H9 (cell line): ENCODE measurements at regions not wholly inside any gene's neighbourhood (a gene's known extent, or its start where the extent isn't known, plus 50 kb on each side); places are given as distances from the start of the nearest gene placed in this dataset.

Experiments
- DNase-seq: peaks from one replicate; pipeline ENCODE4 v3.0.0-alpha.2; 2017
- H2AFZ ChIP-seq: one replicate; pipeline ENCODE4 v1.6.1; 2013; ENCODE audit warnings: mild to moderate bottlenecking, low read length, control low read depth, moderate library complexity
- H2AK5ac ChIP-seq: 2 replicates; pipeline ENCODE4 v1.6.1; 2013; ENCODE audit warnings: low read length, control low read depth, mixed read lengths; ENCODE audit not compliant: insufficient read length
- H2BK120ac ChIP-seq: one replicate; pipeline ENCODE4 v1.6.1; 2013; ENCODE audit warnings: low read depth, mild to moderate bottlenecking, low read length, control low read depth, inconsistent platforms; ENCODE audit not compliant: poor library complexity, severe bottlenecking
- H2BK12ac ChIP-seq: 2 replicates; pipeline ENCODE4 v1.6.1; 2013; ENCODE audit warnings: low read length, control low read depth, mixed read lengths, low read depth; ENCODE audit not compliant: insufficient read length
- H2BK15ac ChIP-seq: 2 replicates; pipeline ENCODE4 v1.6.1; 2013; ENCODE audit warnings: low read depth, low read length, control low read depth
- H2BK20ac ChIP-seq: one replicate; pipeline ENCODE4 v1.6.1; 2013; ENCODE audit warnings: low read depth, mild to moderate bottlenecking, low read length, control low read depth, inconsistent platforms; ENCODE audit not compliant: poor library complexity, severe bottlenecking
- H2BK5ac ChIP-seq: 2 replicates; pipeline ENCODE4 v1.6.1; 2013; ENCODE audit warnings: low read length, control low read depth, mixed read lengths; ENCODE audit not compliant: insufficient read length
- H3K14ac ChIP-seq: 2 replicates; pipeline ENCODE4 v1.6.1; 2013; ENCODE audit warnings: low read length, control low read depth; ENCODE audit not compliant: insufficient read depth
- H3K18ac ChIP-seq: 2 replicates; pipeline ENCODE4 v1.6.1; 2013; ENCODE audit warnings: low read depth, mild to moderate bottlenecking, mixed read lengths, low read length, control low read depth; ENCODE audit not compliant: insufficient read length
- H3K23ac ChIP-seq: 2 replicates; pipeline ENCODE4 v1.6.1; 2013; ENCODE audit warnings: low read length, control low read depth, mixed read lengths, low read depth; ENCODE audit not compliant: insufficient read length
- H3K23me2 ChIP-seq: 2 replicates; pipeline ENCODE4 v1.6.1; 2013; ENCODE audit warnings: low read depth, mild to moderate bottlenecking, mixed read lengths, low read length, control low read depth; ENCODE audit not compliant: insufficient read length, poor library complexity, severe bottlenecking
- H3K27ac ChIP-seq: 2 replicates; pipeline ENCODE4 v1.5.1; 2013; ENCODE audit warnings: low read length, control low read depth, mixed read lengths, low read depth; ENCODE audit not compliant: insufficient read length
- H3K27me3 ChIP-seq: 2 replicates; pipeline ENCODE4 v1.6.1; 2013; ENCODE audit warnings: low read length, control low read depth, inconsistent platforms; ENCODE audit not compliant: insufficient read depth
- H3K4ac ChIP-seq: 2 replicates; pipeline ENCODE4 v1.6.1; 2013; ENCODE audit warnings: low read depth, mild to moderate bottlenecking, control low read depth, inconsistent platforms, low read length, moderate library complexity
- H3K4me1 ChIP-seq: 2 replicates; pipeline ENCODE4 v1.6.1; 2013; ENCODE audit warnings: low read length, control low read depth, inconsistent platforms; ENCODE audit not compliant: insufficient read depth
- H3K4me2 ChIP-seq: 2 replicates; pipeline ENCODE4 v1.6.1; 2013; ENCODE audit warnings: low read length, control low read depth, mixed read lengths; ENCODE audit not compliant: insufficient read length, insufficient read depth
- H3K56ac ChIP-seq: 2 replicates; pipeline ENCODE4 v1.6.1; 2013; ENCODE audit warnings: low read depth, mild to moderate bottlenecking, mixed read lengths, low read length, control low read depth; ENCODE audit not compliant: insufficient read length
- H3K79me1 ChIP-seq: 2 replicates; pipeline ENCODE4 v1.6.1; 2013; ENCODE audit warnings: low read depth, mild to moderate bottlenecking, moderate library complexity, low read length, control low read depth, inconsistent platforms; ENCODE audit not compliant: insufficient read depth, poor library complexity, severe bottlenecking
- H3K79me2 ChIP-seq: 2 replicates; pipeline ENCODE4 v1.6.1; 2013; ENCODE audit warnings: low read length, control low read depth, inconsistent platforms; ENCODE audit not compliant: insufficient read depth
- H3K9ac ChIP-seq: 2 replicates; pipeline ENCODE4 v1.6.1; 2013; ENCODE audit warnings: low read length, control low read depth, mixed read lengths; ENCODE audit not compliant: insufficient read length; ENCODE audit errors: extremely low read depth
- H3K9me3 ChIP-seq: one replicate; pipeline ENCODE4 v1.6.1; 2013; ENCODE audit warnings: low read depth, low read length, inconsistent platforms; ENCODE audit not compliant: control insufficient read depth
- H3T11ph ChIP-seq: one replicate; pipeline ENCODE4 v1.6.1; 2013; ENCODE audit warnings: mild to moderate bottlenecking, low read length, control low read depth, inconsistent platforms
- H4K20me1 ChIP-seq: one replicate; pipeline ENCODE4 v1.6.1; 2013; ENCODE audit not compliant: control insufficient read depth, insufficient read length, insufficient read depth
- H4K5ac ChIP-seq: 2 replicates; pipeline ENCODE4 v1.6.1; 2013; ENCODE audit warnings: low read depth, mild to moderate bottlenecking, mixed read lengths, low read length, control low read depth; ENCODE audit not compliant: insufficient read length
- H4K8ac ChIP-seq: replicated peaks from 2 replicates; pipeline ENCODE4 v1.6.1; 2013; ENCODE audit warnings: low read length, control low read depth, mixed read lengths, low read depth; ENCODE audit not compliant: insufficient read length
- H4K91ac ChIP-seq: 2 replicates; pipeline ENCODE4 v1.6.1; 2013; ENCODE audit warnings: low read depth, mild to moderate bottlenecking, moderate library complexity, mixed read lengths, low read length, control low read depth; ENCODE audit not compliant: insufficient read length
- H3K27ac Mint-ChIP-seq, 3 experiments: 2 replicates in 2 of 3; 3 replicates in 1 of 3; pipeline ENCODE4 v1.8.0; 2020 to 2021; ENCODE audit warnings: mixed read lengths in 3 of 3, mild to moderate bottlenecking in 1 of 3, moderate library complexity in 1 of 3
- H3K27me3 Mint-ChIP-seq: 2 replicates; pipeline ENCODE4 v1.8.0; 2021; ENCODE audit warnings: low read depth, mild to moderate bottlenecking, moderate library complexity, mixed read lengths
- H3K36me3 Mint-ChIP-seq, 3 experiments: 2 replicates in 2 of 3; 3 replicates in 1 of 3; pipeline ENCODE4 v1.8.0; 2020 to 2021; ENCODE audit warnings: low read depth in 3 of 3, mixed read lengths in 3 of 3; ENCODE audit not compliant: insufficient read depth in 1 of 3
- H3K4me1 Mint-ChIP-seq, 2 experiments: 2 replicates each; pipeline ENCODE4 v1.8.0; 2020; ENCODE audit warnings: mixed read lengths in 2 of 2
- H3K4me3 Mint-ChIP-seq, 2 experiments: 2 replicates in 1 of 2; 3 replicates in 1 of 2; pipeline ENCODE4 v1.8.0; 2020 to 2021; ENCODE audit warnings: mild to moderate bottlenecking in 2 of 2, mixed read lengths in 2 of 2, moderate library complexity in 1 of 2
- H3K9me3 Mint-ChIP-seq, 2 experiments: 2 replicates in 1 of 2; 3 replicates in 1 of 2; pipeline ENCODE4 v1.8.0; 2020; ENCODE audit warnings: mild to moderate bottlenecking in 2 of 2, mixed read lengths in 2 of 2, moderate library complexity in 1 of 2
- CTCF ChIP-seq: fragments of 200-600 bp; sonication (generic); conservative IDR thresholded peaks from 3 replicates; pipeline ENCODE4 v1.8.0; 2021; ENCODE audit warnings: antibody characterized with exemption, mild to moderate bottlenecking
- WGBS: extraction: QIAGEN DNeasy Blood & Tissue Kit; methylation state at CpG from one replicate; pipeline ENCODE4 v1.1.7; 2013; ENCODE audit warnings: missing lambda C conversion rate, low lambda C conversion rate, mixed read lengths; ENCODE audit not compliant: insufficient read length; ENCODE audit errors: extremely low coverage; 5-methylcytosine and 5-hydroxymethylcytosine counted together

GRCh38 chr13:81929988-81930387, 1589.1 kb upstream of the SPRY2 start:
- Mint-ChIP-seq H3K9me3 (peaks cover 0 to 2% of the 10 kb centered on the region in 2 experiments; a peak in 1 of 5 replicates), H3K27ac (peak overlapping the region in 2 of 3 experiments; percentile 61 to 77; a peak in 3 of 7 replicates), H3K4me3 (no peak overlapping the region), H3K36me3 (no peaks in the 10 kb centered on the region; a peak in 2 of 7 replicates), H3K27me3 (no peaks in the 10 kb centered on the region), H3K4me1 (peaks cover 18 to 19% of the 10 kb centered on the region in 2 experiments)
- no peaks in the 10 kb centered on the region for H3K79me2 ChIP-seq
- no peak overlapping the region for H4K8ac ChIP-seq
- no peaks in the 10 kb centered on the region for H4K20me1 ChIP-seq
- no peak overlapping the region for H4K91ac ChIP-seq
- no peaks in the 10 kb centered on the region for H3K79me1 ChIP-seq
- H3K4me2 ChIP-seq: no peak overlapping the region
- H3T11ph ChIP-seq: no peak overlapping the region
- no peaks in the 10 kb centered on the region for H3K23me2 ChIP-seq
- H3K27ac ChIP-seq: no peak overlapping the region
- H3K14ac ChIP-seq: no peak overlapping the region
- H2BK20ac ChIP-seq: no peak overlapping the region
- H3K9ac ChIP-seq: no peak overlapping the region
- H3K9me3 ChIP-seq: no peaks in the 10 kb centered on the region
- DNase-seq: peak; percentile 25
- no peak overlapping the region for H2BK12ac ChIP-seq
- H3K27me3 ChIP-seq: no peaks in the 10 kb centered on the region
- no peak overlapping the region for H3K4ac ChIP-seq
- H3K18ac ChIP-seq: no peak overlapping the region
- no peak overlapping the region for H3K23ac ChIP-seq
- H2BK5ac ChIP-seq: no peak overlapping the region
- no peak overlapping the region for H2BK15ac ChIP-seq
- TF ChIP-seq CTCF: peak; percentile 76
- WGBS: no CpG with 5 or more reads among the region's 3 CpGs
- no peak overlapping the region for H2BK120ac ChIP-seq
- H3K4me1 ChIP-seq: no peaks in the 10 kb centered on the region; the same call in 1 of the 2 replicates
- H3K56ac ChIP-seq: no peak overlapping the region
- H2AK5ac ChIP-seq: no peak overlapping the region
- no peak overlapping the region for H4K5ac ChIP-seq
- H2AFZ ChIP-seq: no peak overlapping the region
